HG03175 (cell line): ENCODE measurements at regions not wholly inside any gene's neighbourhood (a gene's known extent, or its start where the extent isn't known, plus 50 kb on each side); places are given as distances from the start of the nearest gene placed in this dataset.
"Not testable (repeated sequence)": the region's sequence is repeated elsewhere in the genome, so short reads cannot be mapped to it uniquely, and the experiment has no call there.

Experiments
- ATAC-seq: cut with Tn5 transposase; IDR thresholded peaks from one replicate; pipeline ENCODE4 v1.9.1; 2021; ENCODE audit warnings: mild to moderate bottlenecking, moderate library complexity; ENCODE audit not compliant: unreplicated experiment

DNA sequence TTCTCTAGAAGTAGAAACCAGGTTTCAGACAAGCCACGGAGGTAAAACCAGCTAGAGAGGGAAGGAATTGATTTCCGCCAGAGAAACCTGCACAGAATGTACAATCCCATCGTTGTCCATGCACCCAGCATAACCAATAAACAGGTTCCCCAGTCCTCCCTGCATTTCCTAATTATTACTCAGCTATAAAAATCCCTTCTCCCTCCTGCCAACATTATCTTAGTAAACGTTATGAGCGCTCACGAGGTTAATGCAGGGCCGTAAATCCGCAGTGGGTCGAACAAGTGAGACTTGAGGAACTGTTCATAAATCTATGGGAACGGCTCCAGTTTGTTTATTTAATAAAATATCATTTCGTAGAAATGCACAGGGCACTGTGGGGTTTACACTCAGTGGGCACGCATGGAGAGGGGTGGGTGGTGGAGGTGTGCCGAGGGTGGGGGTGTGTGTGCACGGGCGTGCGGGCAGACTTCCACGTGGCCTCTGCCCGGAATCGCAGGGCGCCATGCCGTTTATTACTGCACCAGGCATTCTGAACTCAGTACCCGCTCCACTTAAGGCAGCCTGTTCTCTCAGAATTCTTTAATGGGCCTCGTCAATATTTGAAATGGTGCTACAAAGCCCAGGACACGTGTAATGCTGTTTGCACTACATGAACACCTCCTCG, 257.3 kb downstream of the MIAT start:
- ATAC-seq: no peak

DNA sequence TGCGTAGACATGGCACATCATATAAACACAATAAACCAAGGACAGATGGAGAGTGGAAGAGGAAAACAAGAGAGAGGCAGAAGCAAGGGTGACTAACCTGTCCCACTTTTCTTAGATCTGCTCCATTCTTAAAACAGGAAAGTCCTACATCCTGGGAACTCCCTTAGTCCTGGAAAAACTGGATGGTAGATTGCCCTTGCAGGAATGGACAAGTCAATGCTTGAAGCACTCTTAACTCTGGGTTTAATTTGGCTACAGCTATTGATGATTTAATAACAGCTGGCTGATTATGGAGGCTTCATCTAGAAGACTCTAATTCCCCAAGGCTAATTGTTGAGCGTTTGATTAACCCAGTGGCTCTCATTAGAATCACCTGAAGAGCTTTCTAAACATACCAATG, 258.8 kb downstream of the MIAT start:
- no peak for ATAC-seq

DNA sequence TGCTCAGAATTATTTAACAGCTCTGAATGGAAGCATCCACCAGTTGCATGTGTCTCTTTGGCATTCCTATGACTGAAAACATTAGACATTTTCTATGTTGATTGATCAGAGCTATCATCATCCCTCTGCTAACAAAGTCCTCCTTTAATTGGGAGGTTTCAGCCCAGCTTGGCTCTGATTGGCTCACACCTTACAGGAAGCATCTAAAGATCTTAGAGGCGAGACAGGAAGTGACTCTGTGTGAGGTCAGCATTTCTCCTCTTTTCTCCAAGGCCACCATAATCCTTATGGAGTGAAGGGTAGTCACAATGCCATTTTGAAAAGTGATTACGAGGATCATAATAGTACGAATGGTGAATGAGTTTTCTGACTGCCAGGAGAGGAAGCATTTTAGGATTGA, 260.8 kb downstream of the MIAT start:
- ATAC-seq: no peak

DNA sequence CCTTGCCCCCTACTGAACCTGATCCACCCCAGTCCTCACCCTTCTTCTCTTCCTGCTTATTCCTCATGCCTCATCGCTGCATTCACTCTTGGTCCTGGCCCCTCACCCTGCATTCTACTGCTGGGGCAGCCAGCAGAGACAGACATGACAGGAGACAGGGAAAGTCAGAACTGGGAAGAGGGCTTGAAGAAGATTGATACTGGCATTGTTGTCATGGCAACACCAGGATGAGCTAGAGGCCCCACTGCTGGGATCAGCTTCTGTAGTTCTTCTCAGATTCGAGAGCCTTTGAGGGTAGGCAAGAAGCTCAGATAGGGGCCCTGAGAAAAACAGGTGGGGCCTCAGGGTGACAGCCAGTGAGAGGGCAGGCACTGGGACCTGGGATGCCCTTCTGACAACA, 264.3 kb downstream of the MIAT start:
- ATAC-seq: no peak

DNA sequence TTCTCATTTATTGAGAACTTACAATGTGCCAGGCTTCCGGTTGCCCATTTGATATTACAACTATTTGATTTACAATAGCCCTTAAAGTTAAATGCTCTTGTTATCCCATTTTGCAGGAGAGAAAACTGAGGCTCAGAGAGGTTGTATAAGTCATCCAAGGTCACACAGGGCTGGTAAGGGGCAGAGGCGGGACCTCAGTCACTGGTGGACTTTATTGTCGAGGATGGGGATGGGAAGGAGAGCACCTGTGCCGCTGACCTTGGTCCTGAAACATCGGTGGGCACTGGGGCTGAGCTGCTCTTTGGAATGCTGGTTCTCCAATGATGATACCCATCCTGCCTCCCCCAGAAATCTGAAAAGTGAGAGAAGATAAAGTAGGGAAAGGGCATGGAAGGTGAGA, 265.4 kb downstream of the MIAT start:
- no peak for ATAC-seq

DNA sequence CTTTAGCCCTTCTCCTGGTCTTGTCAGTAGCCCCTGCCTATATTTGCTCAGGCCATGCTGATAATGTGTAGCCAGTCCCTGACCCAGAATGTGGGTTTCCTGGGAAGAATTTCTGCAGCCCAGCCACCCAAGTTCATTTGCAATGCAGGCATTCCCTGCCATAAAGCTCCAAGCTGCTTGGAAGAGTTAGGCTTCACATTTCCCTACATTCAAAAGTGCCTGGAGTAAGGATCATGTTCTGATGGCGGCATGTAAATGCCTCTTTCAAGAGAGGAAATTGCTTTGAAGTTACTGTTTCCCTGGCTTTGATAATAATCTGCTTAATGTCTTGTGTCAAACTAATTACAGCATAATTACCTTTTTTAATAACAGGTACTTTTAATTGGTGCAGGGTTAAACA, 266.1 kb downstream of the MIAT start:
- ATAC-seq: no peak

DNA sequence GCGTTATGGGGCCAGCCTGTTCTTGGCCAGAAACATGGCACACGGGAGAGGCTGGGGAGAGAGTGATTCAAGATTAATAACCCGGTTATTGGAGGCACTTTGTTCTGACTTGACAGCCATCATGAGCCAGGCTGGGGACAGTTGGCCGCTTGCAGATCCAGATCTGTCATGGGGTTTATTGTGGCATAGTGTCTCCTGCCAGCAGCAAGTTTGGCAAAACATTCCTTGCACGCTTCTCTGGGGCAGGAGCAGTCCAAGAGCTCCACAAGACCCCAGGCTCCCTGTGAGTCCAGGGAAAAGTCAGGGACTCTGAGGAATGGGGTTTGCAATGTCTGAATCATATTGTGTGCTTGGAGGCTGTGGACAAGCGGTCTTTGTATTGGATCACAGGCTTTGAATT, 270.4 kb downstream of the MIAT start:
- ATAC-seq: no peak

DNA sequence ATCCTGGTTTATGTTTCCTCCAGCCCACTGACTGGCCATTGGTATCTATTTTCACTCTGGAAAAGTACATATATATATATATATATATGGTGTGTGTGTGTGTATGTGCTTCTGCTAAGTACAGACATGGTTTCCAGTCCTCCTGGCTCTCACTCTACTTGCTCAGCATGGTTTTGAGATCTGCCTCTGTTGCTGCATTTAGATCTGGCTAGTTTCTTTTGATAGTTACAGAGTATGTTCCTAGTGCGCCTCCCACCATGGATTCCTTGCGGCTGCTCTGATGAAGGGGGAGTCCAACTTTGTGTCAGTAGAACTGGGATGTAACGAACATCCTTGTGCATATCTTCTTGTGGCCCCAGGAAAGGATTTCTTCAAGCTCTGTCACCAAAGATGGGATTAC, 274.1 kb downstream of the MIAT start:
- no peak for ATAC-seq

DNA sequence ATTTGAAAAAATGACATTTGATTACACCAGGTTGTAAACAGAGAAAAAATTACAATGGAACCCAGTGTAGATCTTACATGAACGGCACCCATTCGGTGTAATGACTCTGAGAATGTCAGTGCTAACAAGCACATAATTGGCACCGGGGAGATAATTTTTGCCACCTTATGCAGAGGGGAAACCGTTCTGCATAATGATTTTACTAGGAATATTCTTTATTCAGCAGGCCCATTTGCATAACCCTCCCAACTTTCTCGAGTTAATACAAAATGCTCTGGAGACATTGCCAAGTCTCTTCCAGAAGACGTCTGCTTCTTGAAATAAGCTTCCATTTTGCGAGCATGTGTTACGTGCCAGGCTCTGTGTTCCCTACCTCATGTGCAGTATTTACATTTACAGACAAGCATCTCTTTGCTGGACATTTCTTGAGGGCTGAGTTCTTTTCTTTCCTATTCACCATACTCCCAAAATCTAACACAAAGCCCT, 275.8 kb downstream of the MIAT start:
- no peak for ATAC-seq

DNA sequence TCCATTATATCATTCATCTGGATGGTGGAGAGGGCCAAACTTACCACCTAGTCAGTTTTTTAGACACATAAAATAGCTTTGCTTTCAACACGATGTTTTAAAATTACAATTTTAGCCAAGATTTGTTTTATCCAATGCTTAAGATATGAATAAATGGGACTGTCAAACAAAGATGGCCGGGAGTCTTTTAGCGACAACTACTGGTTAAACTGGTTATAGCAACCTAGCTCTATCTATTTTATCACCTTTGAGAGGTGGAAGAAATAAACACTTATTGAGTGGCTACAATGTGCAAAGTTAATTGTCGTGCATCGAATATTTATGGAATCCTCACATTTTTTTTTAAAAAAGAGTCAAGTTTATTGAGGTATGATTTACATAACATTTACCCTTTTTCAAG, 279.8 kb downstream of the MIAT start:
- ATAC-seq: no peak

DNA sequence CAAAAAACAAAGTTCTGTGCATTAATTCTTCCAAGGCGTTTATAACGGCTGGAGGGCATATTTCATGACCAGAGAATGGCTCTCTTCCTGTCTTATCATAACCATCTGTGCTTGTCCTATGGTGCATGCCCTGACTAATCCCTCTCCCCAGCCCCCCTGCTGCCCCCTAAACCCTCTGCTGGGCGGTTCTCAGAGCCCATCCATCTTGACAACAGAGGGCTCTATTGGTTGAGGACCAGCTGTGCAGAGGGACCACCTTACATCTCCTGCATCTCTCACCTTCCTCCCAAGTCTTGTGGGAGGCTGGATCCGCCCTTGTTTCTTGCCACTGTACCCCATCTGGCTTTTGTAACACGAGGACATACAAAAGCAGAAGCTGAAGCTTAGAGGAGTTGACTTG, 282.1 kb downstream of the MIAT start:
- no peak for ATAC-seq

DNA sequence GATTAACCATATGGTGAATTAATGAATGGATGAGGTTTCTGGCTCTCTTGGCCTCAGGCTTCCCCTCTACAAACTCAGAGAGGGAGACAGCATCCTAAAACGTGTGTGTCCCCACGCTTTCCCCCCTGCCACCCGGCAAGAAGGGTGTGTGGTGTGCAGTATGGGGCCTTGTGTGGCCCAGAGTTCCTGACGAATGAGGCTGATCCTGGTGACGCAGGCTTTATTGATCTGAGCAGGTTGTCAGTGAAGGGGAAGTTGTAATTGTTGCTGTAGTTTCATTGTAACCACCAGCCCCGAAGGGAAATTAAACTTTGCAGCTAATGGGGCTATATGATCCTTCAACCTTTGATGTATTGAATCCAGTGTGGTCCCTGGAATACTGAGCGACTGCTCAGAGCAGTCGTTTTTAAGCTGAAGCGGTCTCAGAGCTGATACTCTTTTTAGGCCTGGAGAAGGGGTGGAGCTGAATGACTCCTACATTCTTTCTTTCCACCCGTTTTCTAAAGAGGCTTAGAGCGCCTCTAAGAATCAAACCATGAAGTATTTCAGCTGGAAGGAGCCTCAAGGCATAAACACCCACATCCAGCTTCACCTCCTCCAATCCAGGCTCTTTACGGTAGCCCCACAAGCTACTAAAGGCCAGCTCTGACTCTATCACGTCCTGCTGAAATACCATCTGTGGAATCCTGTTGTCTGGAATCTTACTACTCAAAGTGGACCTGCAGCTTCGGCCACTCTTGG, 284.7 kb downstream of the MIAT start:
- no peak for ATAC-seq

DNA sequence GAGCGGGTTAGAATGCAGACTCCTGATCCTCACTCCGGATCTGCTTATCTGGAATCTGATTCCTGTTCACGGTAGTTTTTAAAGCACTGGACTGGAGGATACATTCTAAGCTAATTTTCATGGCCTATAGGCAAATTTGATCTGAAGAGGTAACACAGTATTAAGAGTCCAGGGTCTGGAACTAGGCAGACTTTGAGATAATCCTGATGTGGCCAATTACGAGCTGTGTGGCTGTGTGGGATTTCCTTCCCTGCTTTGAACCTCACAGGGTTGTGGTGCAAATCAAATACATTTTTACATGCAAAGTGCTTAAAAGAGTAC, 285.2 kb downstream of the MIAT start:
- no peak for ATAC-seq

DNA sequence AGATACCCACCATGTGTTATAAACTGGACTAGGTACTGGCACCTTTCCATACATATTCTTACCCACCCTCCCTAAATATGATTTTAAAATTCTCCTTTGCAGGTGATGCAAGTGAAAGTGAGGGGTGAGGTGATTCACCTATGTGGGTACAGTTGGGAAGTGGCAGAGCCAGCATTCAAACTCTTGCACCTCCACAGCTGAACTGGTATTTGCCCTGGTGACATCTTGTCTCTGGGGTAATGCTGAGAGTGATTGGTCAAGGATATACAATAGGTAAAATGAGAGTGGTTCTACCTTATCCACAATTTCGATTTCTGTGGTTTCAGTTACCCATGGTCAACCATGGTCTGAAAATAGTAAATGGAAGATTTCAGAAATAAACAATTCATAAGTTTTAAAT, 288.2 kb downstream of the MIAT start:
- no peak for ATAC-seq

DNA sequence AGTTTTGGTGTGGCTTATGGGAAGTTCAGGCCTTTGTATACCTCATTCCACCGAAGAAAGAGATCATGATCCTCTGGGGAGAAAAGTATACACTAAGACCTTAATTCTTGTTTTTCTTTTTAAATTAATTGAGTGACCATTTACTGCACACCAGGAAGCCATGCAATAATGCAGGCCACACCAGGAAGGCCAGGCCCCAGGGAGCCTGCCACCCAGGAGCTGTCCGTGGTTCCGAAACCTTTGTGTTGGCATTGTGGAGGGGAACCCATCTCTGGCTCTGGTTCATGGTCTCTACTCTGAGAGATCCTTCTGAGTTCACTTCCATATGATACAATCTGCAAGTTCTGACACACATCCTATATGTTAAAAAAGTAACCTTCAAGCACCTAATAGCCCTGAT, 291.8 kb downstream of the MIAT start:
- no peak for ATAC-seq

DNA sequence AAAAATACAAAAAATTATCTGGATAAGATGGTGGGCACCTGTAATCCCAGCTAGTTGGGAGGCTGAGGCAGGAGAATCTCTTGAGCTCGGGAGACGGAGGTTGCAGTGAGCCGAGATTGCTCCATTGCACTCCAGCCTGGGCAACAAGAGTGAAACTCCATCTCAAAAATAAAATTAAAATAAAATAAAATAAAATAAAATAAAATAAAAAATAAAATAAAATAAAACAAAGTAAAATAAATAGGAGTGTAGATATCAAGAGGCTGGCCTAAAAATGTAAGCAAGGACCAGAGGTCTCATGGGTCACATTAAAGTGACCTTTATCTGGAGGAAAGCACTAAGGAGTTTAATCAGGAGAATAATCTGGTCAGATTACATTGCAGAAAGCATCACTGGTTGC, 293.8 kb downstream of the MIAT start:
- ATAC-seq: not testable (repeated sequence)

DNA sequence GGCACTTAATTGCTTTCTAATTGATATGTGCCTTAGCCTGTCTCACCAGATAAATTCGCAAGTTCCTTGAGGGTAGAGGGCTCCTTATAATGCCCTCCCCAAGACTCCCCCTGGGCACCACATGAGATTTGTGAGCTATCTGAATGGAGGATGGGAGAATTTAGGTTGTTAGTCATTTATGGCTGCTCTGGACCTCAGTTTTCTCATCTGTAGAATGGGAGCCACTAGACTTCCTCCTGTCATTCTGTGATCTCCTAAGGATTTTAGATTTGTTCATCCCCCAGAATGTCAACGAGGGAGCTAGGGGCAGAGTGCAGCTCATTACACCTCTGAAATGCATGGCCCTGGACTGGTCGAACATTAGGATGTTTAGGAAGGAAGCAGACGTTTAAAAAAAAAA, 294.6 kb downstream of the MIAT start:
- ATAC-seq: no peak

DNA sequence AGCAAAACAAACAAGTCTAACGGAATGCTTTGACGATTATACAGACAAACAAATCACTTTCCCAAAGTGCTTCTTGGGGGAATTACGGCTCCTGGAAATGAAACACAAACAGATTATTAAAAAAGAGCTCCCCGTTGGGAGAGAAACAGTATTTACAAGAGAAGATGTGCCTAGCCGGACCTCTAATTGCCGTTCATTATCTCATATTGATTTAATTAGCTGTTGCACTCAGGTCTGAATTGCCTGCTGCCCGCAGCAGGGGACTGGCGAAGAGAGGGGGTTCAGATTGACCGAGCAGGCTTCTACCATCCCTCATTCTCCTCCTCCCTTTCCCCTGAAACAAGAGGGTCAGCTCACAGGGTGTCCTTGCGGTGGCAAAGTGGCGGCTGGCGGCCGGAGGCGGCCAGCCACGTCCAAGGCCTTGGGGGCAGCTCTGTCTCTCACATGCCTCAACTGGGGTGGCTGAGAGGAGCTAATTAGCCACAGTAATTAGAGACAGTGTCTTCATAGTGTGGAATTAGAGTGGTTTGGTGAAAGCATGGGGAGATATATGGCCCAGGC, 295.1 kb downstream of the MIAT start:
- ATAC-seq: no peak

DNA sequence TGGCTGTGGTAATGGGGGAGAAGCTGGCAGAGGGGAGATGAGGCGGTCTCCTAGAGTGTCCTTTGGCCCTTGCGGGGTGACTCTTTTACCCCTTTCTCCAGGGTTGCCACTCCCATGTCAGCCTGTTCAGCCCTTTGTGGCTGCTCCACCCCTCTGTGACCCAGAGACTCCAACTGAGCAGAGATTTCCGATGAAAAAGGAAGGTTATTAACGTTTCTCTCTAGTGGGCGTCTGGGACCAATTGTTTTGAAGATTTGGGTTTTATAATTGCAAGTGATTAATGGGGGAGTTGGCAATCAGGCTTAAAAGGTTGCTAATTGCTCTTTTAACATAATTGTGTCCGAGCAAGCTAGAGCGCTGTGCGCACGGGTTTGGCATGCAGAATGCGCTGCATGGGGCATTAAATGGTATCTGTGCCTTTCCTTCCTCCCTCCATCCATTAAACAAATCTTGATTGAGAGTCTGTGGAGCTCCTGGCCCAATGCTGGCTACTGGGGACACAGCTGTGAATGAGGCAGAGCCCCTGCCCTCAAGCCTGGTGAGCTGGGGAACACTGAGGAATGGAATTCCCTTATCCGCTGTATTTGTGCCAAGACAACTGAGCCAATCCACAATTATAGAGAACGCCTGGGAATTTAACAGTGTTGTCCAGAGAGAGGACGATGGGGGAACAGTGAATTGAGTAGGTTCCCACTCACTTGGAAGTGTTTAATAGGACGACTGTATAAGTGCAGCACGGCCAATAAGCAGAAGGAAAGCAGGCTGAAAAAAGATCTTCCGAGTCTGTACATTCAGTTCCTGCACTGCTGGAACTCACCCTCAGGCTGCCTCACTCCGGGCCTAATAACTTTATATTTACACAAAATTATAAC, 295.9 kb downstream of the MIAT start:
- ATAC-seq: no peak

DNA sequence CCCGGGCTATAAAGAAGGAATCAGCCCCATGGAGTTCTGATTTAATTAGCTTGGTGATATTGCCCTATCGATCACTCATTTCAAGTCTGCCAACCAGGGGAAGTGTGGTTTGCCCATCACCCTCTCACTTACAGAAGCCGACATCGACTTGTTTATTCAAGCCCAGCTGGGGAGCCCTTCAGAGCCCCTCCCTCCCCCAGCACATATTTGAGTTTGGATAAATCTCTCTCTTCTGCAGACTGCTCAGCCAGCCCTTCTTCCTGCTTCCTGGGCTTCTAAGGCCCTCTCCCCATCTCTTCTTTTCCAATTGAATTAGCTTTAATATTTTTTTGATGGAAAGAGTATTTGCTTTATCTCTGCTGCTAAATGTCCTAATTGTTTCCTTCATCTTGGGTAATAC, 299.0 kb downstream of the MIAT start:
- ATAC-seq: no peak

DNA sequence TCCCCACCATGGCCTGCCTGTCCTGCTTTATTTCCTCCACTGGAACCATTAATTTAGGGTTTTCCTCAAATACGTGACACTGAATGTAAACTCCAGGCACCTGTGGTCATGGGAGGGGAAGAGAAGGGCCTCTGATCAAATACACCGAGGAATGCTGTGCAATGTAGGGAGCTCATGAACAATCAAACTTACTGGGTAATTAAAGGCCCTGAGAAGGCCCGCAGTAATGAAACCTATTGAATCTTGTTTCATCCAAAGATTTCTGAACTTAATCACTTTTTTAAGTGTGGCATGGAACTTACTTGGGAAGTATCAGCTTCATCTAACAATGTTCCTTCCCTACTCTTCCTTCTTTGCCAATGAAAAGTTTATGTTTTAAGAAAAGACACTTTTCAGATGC, 299.8 kb downstream of the MIAT start:
- no peak for ATAC-seq

DNA sequence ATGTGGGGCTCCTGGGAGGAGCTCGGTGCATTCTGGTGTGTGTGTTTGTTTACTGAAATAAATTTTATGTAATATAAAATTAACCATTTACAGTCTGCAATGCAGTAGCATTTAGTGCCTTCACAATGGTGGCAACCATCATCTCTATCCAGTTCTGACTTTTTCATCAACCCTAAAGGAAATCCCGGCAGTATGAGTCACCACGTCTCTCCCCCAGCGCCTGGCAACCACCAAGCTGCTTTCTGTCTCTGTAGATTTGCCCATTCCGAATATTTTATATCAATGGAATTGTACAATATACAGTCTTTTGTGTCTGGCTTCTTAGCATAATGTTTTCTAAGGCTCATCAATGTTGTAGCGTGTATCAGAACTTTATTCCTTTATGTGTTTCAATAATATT, 300.5 kb downstream of the MIAT start:
- ATAC-seq: no peak
